ENCODE measurements at regions not wholly inside any gene's neighbourhood (a gene's known extent, or its start where the extent isn't known, plus 50 kb on each side); places are given as distances from the start of the nearest gene placed in this dataset.
A peak's percentile ranks its signal among the peaks of the same experiment; 100 is the strongest.

DNA sequence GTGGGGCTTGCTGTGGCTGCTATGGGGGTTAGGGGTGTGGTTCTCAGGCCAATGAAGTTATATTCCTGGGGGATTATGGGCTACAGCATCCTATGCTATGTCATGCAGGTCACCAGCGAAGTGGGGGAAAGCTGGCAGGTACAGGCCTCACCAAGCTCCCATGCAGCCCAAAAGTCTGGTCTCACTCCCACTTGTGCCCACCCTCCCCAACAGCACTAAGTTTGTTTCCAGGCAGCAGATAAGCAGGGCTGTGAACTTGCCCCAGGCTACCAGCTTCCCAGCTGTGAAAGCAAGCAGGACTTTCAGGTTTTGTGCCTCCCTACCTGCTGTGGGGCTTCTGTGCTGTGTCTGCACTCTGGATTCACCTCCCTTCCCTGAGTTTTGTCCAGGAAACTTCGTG, 469.7 kb downstream of the CPS1 start:
- H3K4me3 ChIP-seq (ENCODE audit: low read depth, low read length) = no peak overlapping the region
- TF ChIP-seq POLR2A (IDR thresholded peaks at IDR 0.05; ENCODE audit: extremely low read depth, insufficient read length) (no peak), MYC (IDR thresholded peaks at IDR 0.05; ENCODE audit: low read depth, low read length) (no peak)
- TF ChIP-seq, protein P1, sequence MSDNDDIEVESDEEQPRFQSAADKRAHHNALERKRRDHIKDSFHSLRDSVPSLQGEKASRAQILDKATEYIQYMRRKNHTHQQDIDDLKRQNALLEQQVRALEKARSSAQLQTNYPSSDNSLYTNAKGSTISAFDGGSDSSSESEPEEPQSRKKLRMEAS (IDR thresholded peaks at IDR 0.05; ENCODE audit: low read depth, low read length) = no peak
- TF ChIP-seq, protein P2, sequence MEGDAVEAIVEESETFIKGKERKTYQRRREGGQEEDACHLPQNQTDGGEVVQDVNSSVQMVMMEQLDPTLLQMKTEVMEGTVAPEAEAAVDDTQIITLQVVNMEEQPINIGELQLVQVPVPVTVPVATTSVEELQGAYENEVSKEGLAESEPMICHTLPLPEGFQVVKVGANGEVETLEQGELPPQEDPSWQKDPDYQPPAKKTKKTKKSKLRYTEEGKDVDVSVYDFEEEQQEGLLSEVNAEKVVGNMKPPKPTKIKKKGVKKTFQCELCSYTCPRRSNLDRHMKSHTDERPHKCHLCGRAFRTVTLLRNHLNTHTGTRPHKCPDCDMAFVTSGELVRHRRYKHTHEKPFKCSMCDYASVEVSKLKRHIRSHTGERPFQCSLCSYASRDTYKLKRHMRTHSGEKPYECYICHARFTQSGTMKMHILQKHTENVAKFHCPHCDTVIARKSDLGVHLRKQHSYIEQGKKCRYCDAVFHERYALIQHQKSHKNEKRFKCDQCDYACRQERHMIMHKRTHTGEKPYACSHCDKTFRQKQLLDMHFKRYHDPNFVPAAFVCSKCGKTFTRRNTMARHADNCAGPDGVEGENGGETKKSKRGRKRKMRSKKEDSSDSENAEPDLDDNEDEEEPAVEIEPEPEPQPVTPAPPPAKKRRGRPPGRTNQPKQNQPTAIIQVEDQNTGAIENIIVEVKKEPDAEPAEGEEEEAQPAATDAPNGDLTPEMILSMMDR (IDR thresholded peaks at IDR 0.05; ENCODE audit: low read depth, low read length) = no peak
- DNase-seq (ENCODE audit: low read depth) = no peak

DNA sequence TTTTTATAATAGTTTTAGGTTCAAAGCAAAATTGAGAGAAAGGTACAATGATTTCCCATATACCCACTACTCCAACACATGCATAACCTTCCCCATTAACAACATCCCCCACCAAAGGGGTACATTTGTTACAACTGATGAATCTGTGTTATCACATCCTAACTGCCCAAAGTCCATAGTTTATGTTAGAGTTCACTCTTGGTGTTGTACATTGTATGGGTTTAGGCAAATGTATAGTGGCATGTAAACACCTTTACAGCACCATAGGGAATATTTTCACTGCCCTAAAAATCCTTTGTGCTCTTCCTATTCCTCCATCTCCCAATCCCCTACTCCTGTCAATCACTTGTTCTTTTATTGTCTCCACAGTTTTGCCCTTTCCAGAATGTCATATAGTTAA, 471.6 kb downstream of the CPS1 start:
- DNase-seq (ENCODE audit: low read depth) = no peak
- no peak overlapping the region for H3K4me3 ChIP-seq (ENCODE audit: low read depth, low read length)
- TF ChIP-seq, protein P2 (IDR thresholded peaks at IDR 0.05; ENCODE audit: low read depth, low read length) = no peak
- TF ChIP-seq POLR2A (IDR thresholded peaks at IDR 0.05; ENCODE audit: extremely low read depth, insufficient read length) (no peak), MYC (IDR thresholded peaks at IDR 0.05; ENCODE audit: low read depth, low read length) (no peak)
- TF ChIP-seq, protein P1 (IDR thresholded peaks at IDR 0.05; ENCODE audit: low read depth, low read length) = no peak

DNA sequence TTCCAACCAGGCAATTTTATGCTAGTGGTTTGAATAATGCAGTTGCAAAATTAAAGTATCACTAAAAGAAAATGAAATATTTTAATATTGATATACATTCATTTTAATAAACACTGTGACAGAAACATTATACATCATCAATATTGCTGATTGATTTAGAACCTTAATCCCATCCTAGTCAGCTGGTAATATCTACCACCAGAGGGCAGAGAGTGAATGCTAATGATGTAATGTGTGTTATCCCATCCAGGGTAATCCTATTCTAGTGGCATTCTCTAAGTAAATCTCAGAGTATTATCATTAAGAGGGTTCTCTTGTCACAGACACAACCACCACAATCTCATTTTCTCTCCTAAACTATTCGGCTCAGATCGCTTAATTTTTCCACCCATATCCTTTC, 477.4 kb downstream of the CPS1 start:
- TF ChIP-seq MYC (IDR thresholded peaks at IDR 0.05; ENCODE audit: low read depth, low read length) = no peak
- TF ChIP-seq, protein P2 (IDR thresholded peaks at IDR 0.05; ENCODE audit: low read depth, low read length) = peak; percentile 28
- DNase-seq (ENCODE audit: low read depth) = peak; percentile 11

DNA sequence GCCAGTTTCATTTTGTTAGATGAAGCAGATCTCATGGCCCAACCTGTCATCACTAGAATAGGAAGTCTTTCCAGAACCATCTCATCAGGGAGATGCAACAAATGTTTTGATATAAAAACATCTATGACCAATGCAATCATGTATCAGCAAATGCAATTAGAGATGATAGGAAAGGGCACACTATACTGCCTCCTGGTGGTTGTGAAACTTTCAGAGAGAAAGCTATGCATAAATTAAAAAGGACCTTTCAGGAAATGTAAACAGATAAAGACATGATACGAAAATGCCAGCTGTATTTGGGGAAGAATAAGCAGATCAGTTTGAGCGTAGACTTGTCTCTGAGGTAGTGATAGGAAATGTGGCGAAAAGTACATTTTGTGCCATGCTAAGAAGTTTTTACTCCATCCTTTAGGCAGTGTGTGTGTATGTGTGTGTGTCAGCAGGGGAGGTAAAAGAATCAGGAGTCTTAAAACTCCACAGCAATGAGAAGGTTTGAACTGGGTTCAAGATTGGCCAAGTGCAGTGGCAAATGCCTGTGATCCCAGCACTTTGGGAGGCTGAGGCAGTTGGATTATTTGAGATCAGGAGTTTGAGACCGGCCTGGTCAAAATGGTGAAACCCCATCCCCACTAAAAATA, 479.3 kb downstream of the CPS1 start:
- no peak overlapping the region for H3K4me3 ChIP-seq (ENCODE audit: low read depth, low read length)
- DNase-seq (ENCODE audit: low read depth) = peak; percentile 34
- TF ChIP-seq MYC (IDR thresholded peaks at IDR 0.05; ENCODE audit: low read depth, low read length) = no peak
- TF ChIP-seq, protein P2 (IDR thresholded peaks at IDR 0.05; ENCODE audit: low read depth, low read length) = peak; percentile 60
- TF ChIP-seq, protein P1 (IDR thresholded peaks at IDR 0.05; ENCODE audit: low read depth, low read length) = no peak

More for the DNA sequence above, 477.4 kb downstream of the CPS1 start:
- no peak overlapping the region for H3K4me3 ChIP-seq (ENCODE audit: low read depth, low read length)

DNA sequence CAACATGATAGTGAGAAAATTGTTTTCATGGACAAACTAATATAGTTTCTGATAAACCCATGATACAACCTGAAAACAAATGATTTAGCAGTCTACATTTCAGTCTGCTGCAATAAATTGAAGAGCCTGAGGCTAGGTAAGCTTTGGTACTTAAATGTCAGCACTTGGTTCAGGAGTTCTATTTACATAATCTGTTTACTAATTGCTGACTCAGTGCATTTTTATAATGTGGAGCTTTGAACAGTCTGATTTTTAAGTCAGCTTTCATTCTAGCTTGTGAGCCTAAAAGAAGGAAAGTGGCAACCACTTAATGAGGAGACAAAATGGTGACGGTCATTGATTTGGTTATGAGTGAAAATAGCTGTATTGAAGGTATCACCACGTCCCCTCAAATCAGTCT, 488.6 kb downstream of the CPS1 start:
- DNase-seq (ENCODE audit: low read depth) = no peak
- TF ChIP-seq, protein P2 (IDR thresholded peaks at IDR 0.05; ENCODE audit: low read depth, low read length) = no peak
- no peak for TF ChIP-seq POLR2A (IDR thresholded peaks at IDR 0.05; ENCODE audit: extremely low read depth, insufficient read length)
- TF ChIP-seq MYC (IDR thresholded peaks at IDR 0.05; ENCODE audit: low read depth, low read length) = no peak
- TF ChIP-seq, protein P1 (IDR thresholded peaks at IDR 0.05; ENCODE audit: low read depth, low read length) = no peak
- no peak overlapping the region for H3K4me3 ChIP-seq (ENCODE audit: low read depth, low read length)

All from NB4 (cell line).